ENCODE measurements at regions not wholly inside any gene's neighbourhood (a gene's known extent, or its start where the extent isn't known, plus 50 kb on each side); places are given as distances from the start of the nearest gene placed in this dataset.

- DNase-seq, result no peak
Observed at GRCh38 chr1:5511381-5512097, 480.7 kb downstream of the NPHP4 start.

GRCh38 chr1:5509664-5510452 lies 482.4 kb downstream of the NPHP4 start:
- peak; percentile 21 for DNase-seq

- no peak for DNase-seq
Observed at GRCh38 chr1:5508669-5509330, 483.4 kb downstream of the NPHP4 start.

- DNase-seq, result peak; percentile 57
Observed at GRCh38 chr1:5507340-5507739, 484.9 kb downstream of the NPHP4 start.

- no peak for DNase-seq
Observed at GRCh38 chr1:5506634-5507033, 485.6 kb downstream of the NPHP4 start.

GRCh38 chr1:5505944-5506343 lies 486.3 kb downstream of the NPHP4 start:
- no peak for DNase-seq

- no peak for DNase-seq
Observed at GRCh38 chr1:5504364-5504740, 487.9 kb downstream of the NPHP4 start.

- no peak for DNase-seq
Observed at GRCh38 chr1:5503556-5504363, 488.5 kb downstream of the NPHP4 start.

- no peak for DNase-seq
Observed at GRCh38 chr1:5502311-5503194, 489.7 kb downstream of the NPHP4 start.

GRCh38 chr1:5501206-5501930 lies 490.9 kb downstream of the NPHP4 start:
- DNase-seq, result peak; percentile 52

- DNase-seq, result no peak
Observed at GRCh38 chr1:5500541-5500940, 491.7 kb downstream of the NPHP4 start.

GRCh38 chr1:5497503-5497902 lies 494.7 kb downstream of the NPHP4 start:
- no peak for DNase-seq

- no peak for DNase-seq
Observed at GRCh38 chr1:5495596-5496410, 496.4 kb downstream of the NPHP4 start.

- no peak for DNase-seq
Observed at GRCh38 chr1:5494518-5494917, 497.7 kb downstream of the NPHP4 start.

- DNase-seq, result no peak
Observed at GRCh38 chr1:5493851-5494311, 498.3 kb downstream of the NPHP4 start.

GRCh38 chr1:5493275-5493674 lies 498.9 kb downstream of the NPHP4 start:
- no peak for DNase-seq

- peak; percentile 28 for DNase-seq
Observed at GRCh38 chr1:5492846-5493245, 499.4 kb downstream of the NPHP4 start.

GRCh38 chr1:5491207-5491904 lies 500.9 kb downstream of the NPHP4 start:
- no peak for DNase-seq

GRCh38 chr1:5490635-5491034 lies 501.6 kb downstream of the NPHP4 start:
- DNase-seq, result no peak

GRCh38 chr1:5488448-5488847 lies 503.8 kb downstream of the NPHP4 start:
- DNase-seq, result no peak
